ENCODE measurements at regions not wholly inside any gene's neighbourhood (a gene's known extent, or its start where the extent isn't known, plus 50 kb on each side); places are given as distances from the start of the nearest gene placed in this dataset.

GRCh38 chr14:84825481-84826251, 704.3 kb upstream of the FLRT2 start:
- Histone ChIP-seq H4K20me1 (ENCODE audit: insufficient read depth, low read length) (no peaks in the 10 kb centered on the region), H3K27me3 (ENCODE audit: control insufficient read depth in 2 of 2, insufficient read depth in 2 of 2, low read length in 2 of 2) (no peaks in the 10 kb centered on the region), H3K4me2 (replicated peaks; ENCODE audit: extremely low read depth, low read length, poor library complexity, severe bottlenecking) (no peak overlapping the region), H3K79me2 (ENCODE audit: insufficient read depth, low read length) (no peaks in the 10 kb centered on the region), H3K9me3 (replicated peaks in 1 of 2; ENCODE audit: control insufficient read depth in 1 of 2, insufficient read depth in 1 of 2, low read length in 2 of 2) (peaks cover 14 to 16% of the 10 kb centered on the region in 2 donors), H3K4me1 (ENCODE audit: control insufficient read depth in 1 of 2, insufficient read depth in 2 of 2, low read length in 2 of 2) (no peaks in the 10 kb centered on the region), H3K36me3 (replicated peaks in 1 of 2; ENCODE audit: control insufficient read depth in 1 of 2, insufficient read depth in 2 of 2, low read length in 2 of 2) (no peaks in the 10 kb centered on the region), H2AFZ (ENCODE audit: insufficient read depth, low read depth, low read length, poor library complexity, severe bottlenecking) (no peak overlapping the region), H3K9ac (ENCODE audit: insufficient read depth, low read length, poor library complexity, severe bottlenecking) (no peak overlapping the region), H3K27ac (ENCODE audit: low read depth in 1 of 2, low read length in 2 of 2) (no peak overlapping the region), H3K4me3 (replicated peaks in 1 of 3; ENCODE audit: low read depth in 2 of 3, low read length in 3 of 3) (no peak overlapping the region)
- WGBS (ENCODE audit: insufficient coverage), result no CpG with 5 or more reads among the region's 8 CpGs
- Mint-ChIP-seq H3K9me3 (peaks cover 3 to 16% (median 9%) of the 10 kb centered on the region in 7 donors), H3K4me1 (no peaks in the 10 kb centered on the region), H3K27ac (peak overlapping the region in 1 of 7 donors; percentile 35), H3K27me3 (ENCODE audit: low read depth in 3 of 3) (no peaks in the 10 kb centered on the region), H3K36me3 (no peaks in the 10 kb centered on the region), H3K4me3 (no peak overlapping the region)
- no peak for TF ChIP-seq CTCF (IDR thresholded peaks at IDR 0.05)
- no peak for DNase-seq
- intact Hi-C loops (cut with micrococcal nuclease), result no loop called here

- Histone ChIP-seq H4K20me1 (ENCODE audit: insufficient read depth, low read length) (no peaks in the 10 kb centered on the region), H3K4me3 (replicated peaks in 1 of 3; ENCODE audit: low read depth in 2 of 3, low read length in 3 of 3) (no peak overlapping the region), H3K27me3 (ENCODE audit: control insufficient read depth in 2 of 2, insufficient read depth in 2 of 2, low read length in 2 of 2) (no peaks in the 10 kb centered on the region), H2AFZ (ENCODE audit: insufficient read depth, low read depth, low read length, poor library complexity, severe bottlenecking) (no peak overlapping the region), H3K79me2 (ENCODE audit: insufficient read depth, low read length) (no peaks in the 10 kb centered on the region), H3K4me2 (replicated peaks; ENCODE audit: extremely low read depth, low read length, poor library complexity, severe bottlenecking) (no peak overlapping the region), H3K9me3 (replicated peaks in 1 of 2; ENCODE audit: control insufficient read depth in 1 of 2, insufficient read depth in 1 of 2, low read length in 2 of 2) (peaks cover 14 to 16% of the 10 kb centered on the region in 2 donors), H3K36me3 (replicated peaks in 1 of 2; ENCODE audit: control insufficient read depth in 1 of 2, insufficient read depth in 2 of 2, low read length in 2 of 2) (no peaks in the 10 kb centered on the region), H3K9ac (ENCODE audit: insufficient read depth, low read length, poor library complexity, severe bottlenecking) (no peak overlapping the region), H3K4me1 (ENCODE audit: control insufficient read depth in 1 of 2, insufficient read depth in 2 of 2, low read length in 2 of 2) (no peaks in the 10 kb centered on the region), H3K27ac (ENCODE audit: low read depth in 1 of 2, low read length in 2 of 2) (no peak overlapping the region)
- WGBS (ENCODE audit: insufficient coverage), result 0% methylated on average over 2 of the region's 2 CpGs
- Mint-ChIP-seq H3K36me3 (no peaks in the 10 kb centered on the region), H3K4me1 (no peaks in the 10 kb centered on the region), H3K27me3 (ENCODE audit: low read depth in 3 of 3) (no peaks in the 10 kb centered on the region), H3K9me3 (peaks cover 2 to 16% (median 9%) of the 10 kb centered on the region in 7 donors), H3K4me3 (no peak overlapping the region), H3K27ac (no peak overlapping the region)
- intact Hi-C loops (cut with micrococcal nuclease), result no loop called here
- DNase-seq, result no peak
- TF ChIP-seq CTCF (IDR thresholded peaks at IDR 0.05), result no peak
Measured at GRCh38 chr14:84826294-84826693, 703.6 kb upstream of the FLRT2 start.

Measured in CD14-positive monocyte (primary cell).